HL-60/S4 (cell line): ENCODE measurements at regions not wholly inside any gene's neighbourhood (a gene's known extent, or its start where the extent isn't known, plus 50 kb on each side); places are given as distances from the start of the nearest gene placed in this dataset.

Experiments
- in situ Hi-C: fragments of 300-500 bp; cut with MboI; formaldehyde crosslinking; loops from 2 replicates; pipeline ENCODE4 v1.14.3; 2022; ENCODE audit warnings: low sequenced_read_pairs

DNA sequence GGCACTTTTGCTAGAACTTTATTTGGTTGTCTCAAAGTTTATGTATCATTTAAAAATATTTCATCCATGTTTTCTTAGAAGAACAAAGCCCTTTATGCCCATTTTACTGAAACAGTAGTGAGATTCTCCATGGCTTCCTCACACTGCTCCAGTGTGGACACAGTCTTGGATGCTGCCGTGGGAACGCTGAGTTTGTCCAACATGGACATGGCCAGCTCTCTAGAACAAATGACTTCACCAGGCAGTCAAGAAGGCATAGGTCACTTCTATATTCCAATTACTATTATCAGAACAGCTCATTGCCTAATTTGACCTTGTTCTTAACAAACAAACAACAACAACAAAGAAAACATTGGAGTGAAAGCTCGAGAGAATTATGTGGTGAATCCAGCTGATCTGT, 414.1 kb upstream of the ID2 start:
- in situ Hi-C loops: no loop called here

DNA sequence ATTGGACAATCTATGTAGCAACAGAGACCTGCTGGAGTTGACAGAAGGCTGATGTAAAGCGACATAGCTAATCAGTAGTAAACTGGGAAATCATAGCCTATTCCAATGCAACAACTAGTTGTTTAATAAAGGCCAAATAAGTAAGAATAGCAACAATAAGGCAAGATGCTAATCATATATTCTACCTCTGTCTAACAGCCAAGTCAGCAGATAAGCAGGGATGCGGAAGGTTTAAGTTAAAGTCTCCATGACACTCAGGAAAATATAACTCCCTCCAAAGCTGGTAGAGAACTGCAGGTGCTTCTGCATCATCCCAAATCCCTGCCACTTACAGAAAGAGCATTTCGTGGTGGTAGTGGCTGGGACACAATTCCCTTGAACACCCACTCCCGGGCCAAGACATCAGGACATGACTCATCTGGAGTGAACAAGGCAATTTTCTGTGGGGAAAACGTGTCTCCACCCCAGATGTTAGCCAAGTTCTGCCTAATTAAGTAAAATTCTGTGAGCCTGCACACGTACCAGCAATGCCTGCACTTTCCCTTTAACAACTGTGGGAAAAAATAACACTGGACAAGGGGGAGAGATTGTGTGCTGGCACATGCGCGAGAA, 413.6 kb upstream of the ID2 start:
- in situ Hi-C loops: no loop called here

DNA sequence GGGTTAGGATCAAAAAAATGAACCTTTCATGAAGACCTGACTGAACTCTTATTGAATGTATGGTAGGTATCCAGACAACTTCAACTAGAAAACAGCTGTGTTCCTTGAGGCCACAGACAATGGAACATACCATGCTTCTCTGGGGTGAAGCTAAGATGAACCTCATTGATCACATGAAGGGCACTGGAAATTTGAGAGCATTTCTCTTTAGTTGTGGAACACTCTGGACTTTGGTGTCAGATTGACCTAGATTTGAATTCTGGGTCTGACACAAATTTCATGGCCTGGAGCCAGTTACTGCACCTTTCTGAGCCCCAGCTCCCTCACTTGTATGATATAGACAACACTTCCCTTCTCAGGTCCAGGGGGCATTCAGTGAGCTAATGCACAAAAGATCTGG, 411.2 kb upstream of the ID2 start:
- in situ Hi-C loops: no loop called here

DNA sequence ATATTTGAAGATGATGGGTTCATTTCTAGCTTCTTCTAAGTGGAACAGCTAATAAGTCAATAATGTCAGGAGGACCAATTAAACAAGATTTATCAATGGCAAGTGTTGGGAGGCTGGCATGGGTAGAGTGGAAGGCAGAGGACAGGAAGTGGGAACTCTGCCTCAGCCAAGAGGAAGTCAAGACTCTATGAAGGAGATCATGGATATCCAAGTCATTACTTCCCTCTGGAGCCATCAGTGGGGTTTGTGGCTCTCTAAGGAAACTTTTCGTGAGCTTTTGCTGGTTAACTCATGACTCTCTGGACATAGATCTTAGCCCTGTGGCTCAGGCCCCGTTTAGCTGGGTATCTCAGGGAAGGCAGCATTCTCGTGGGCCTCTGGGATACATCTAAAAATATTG, 410.4 kb upstream of the ID2 start:
- in situ Hi-C loops: no loop called here

DNA sequence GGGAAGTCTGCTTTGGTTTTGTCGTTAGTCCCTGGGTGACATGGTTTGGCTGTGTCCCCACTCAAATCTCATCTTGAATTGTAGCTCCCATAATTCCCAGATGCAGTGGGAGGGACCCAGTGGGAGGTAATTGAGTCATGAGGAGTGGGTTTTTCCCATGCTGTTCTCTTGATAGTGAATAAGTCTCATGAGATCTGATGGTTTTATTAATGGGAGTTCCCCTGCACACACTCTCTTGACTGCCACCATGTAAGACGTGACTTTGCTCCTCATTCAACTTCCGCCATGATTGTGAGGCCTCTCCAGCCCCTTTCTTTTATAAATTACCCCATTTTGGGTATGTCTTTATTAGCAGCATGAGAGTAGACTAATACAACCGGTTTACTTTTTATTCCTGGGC, 405.8 kb upstream of the ID2 start:
- in situ Hi-C loops: loop anchor here (25.0 kb wide), 1 partner anchor 411 kb away; the partner anchor contains the start of gene ID2

DNA sequence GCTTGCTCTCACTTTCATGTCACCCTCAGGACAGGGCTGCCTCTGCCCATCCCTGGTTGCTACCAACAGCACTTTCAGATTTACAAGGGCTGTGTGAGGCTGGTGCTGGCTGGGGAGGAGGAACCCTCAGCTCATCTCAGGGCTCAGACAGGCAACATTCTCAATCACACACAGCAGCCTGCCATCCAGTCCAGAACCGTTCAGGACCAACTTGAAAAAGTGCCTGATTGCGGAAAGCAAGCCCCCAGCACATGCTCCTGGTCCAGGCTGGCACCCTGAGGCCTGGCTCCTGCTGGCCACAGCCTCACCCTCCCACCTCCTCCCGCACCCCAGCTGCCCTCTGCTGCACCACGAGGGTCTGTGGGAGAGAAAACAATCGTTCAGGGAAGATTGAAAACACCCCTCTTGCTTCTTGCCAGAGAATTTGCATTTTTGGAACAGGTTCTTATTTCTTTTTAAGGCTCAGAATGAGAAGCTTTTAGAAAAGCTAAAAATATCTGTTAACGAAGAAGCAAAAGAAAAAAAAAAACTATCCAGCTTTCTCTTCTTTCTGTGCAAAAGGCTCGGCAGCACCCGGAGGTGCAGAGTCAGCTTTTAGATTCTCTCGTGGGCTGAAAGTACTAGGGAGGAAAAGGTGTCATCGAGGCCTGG, 403.8 kb upstream of the ID2 start:
- in situ Hi-C loops: loop anchor here (25.0 kb wide), 1 partner anchor 409 kb away; the partner anchor contains the start of gene ID2

DNA sequence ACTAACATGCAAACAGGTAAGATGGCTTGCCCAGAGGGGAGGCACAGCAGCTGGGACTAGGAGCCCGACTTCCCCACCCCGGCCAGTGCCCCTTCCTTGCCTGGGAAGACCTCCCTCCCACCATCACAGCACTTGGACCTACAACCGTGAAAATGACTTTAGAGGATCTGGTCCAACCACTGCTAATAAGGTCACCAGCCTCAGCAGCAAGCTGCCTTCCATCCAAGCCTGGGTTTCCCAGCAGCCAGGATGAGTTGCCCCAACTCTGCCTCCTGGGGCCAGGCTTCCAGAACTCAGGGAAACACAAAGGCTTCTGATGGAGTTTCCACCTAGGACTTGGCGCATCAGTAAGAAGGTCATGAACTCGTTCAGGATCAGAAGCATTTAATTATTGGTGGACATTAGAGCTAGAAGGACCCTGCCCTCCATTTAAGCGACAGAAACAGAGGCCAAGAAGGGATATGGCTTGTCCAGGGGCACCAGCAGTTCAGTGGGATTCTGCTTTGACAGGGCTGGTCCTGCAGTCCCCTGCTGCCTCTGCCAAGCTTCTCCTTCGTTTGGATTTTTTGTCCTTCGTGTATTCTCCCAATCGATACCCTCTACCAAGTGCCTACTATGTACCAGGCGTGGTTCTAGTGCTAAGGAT, 403.0 kb upstream of the ID2 start:
- in situ Hi-C loops: loop anchor here (25.0 kb wide), 1 partner anchor 408 kb away; the partner anchor contains the start of gene ID2

DNA sequence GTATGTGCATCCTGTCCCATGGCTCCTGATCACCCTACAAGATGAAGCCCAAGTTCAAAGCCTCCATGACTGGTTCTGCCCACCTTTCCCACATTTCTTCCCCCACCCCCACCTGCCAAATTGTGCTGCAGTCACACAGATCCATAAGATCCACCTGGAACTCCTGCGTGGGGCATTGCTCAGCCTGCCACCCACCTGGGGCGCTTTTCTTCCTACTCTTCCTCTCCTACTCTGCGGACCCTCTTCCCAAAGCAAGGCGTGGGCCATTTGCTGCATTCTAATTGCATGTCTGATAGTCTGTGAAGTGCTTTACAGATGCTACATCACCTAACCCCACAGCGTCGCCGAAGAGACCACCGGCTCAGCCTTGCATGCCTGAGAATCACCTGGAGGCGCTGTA, 402.4 kb upstream of the ID2 start:
- in situ Hi-C loops: loop anchor here (25.0 kb wide), 1 partner anchor 408 kb away; the partner anchor contains the start of gene ID2

DNA sequence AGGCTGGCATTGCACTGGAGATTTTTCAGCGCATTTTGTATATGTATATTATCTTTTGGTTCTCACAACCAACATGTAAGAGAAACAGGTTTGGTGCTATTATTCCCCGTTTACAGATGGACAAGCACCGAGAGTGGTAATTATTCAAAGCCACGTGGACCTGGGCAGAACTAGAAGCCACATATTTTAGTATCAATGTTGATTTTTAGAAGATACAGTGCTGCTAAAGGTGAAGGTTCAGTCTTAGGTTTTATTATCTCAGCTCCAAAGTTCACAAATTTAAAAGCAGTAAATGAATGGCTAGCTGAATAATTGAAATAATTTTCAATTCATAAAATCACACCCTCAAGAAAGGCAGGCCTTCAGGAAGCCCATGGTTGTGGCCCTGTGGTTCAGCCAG, 400.6 kb upstream of the ID2 start:
- in situ Hi-C loops: loop anchor here (25.0 kb wide), 1 partner anchor 406 kb away; the partner anchor contains the start of gene ID2

DNA sequence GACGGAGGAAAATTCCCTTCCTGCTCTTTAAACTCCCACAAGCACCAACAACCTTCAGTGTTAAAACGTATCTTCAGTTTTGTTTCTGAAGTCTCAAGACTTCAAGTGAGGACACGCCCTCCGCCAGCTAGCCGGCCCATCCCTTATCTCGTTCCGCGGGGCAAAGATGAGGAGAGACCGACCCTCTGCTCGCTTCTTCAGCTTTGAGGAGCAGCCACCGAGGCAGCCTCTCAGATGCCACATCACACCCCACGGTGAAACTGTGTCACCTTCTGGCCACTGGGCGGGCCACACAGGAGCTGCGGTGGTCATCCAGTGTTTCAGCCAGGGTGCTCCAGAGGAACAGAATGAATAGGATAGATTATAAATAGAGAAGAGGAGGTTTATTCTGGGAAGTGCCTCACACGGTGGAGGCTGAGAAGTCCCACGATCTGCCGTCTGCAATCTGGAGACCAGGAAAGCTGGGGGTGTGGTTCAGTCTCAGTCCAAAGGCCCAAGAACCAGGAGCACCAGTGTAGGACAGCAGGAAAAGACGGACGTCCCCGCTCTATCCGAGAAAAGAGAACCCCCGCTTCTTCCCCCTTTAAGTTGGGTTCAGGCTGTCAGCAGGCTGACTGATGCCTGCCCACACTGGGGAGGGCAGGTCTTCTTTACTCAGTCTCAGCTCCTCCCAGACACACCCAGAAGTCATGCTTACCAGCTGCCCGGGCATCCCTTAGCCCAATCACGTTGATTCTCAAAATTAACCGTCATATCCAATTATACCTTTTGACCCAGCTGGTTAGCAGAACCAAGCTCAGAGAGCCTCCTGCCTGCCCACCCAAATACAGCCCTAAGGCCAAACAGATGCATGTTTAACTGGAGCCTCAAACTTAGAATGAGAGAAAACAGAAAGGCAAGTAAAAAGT, 399.7 kb upstream of the ID2 start:
- in situ Hi-C loops: loop anchor here (25.0 kb wide), 1 partner anchor 405 kb away; the partner anchor contains the start of gene ID2

DNA sequence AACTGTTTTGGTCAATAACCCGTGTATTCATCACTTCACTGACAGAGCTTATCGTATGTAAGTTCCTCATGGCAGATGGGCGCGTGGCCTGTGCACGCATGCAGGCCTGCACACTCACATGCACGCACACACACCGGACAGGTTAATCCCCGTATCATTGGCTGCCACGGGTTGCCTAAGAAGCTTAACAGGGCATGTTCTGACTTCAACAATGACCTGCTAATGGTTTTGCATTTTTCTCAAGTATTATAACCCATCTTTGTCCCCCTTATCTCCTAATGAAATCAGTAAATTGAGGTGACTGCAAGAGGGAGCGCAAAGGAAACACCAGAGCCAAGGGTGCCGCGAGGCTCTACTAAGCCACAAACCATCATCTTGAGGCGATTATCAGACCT, 399.0 kb upstream of the ID2 start:
- in situ Hi-C loops: loop anchor here (25.0 kb wide), 1 partner anchor 404 kb away; the partner anchor contains the start of gene ID2

DNA sequence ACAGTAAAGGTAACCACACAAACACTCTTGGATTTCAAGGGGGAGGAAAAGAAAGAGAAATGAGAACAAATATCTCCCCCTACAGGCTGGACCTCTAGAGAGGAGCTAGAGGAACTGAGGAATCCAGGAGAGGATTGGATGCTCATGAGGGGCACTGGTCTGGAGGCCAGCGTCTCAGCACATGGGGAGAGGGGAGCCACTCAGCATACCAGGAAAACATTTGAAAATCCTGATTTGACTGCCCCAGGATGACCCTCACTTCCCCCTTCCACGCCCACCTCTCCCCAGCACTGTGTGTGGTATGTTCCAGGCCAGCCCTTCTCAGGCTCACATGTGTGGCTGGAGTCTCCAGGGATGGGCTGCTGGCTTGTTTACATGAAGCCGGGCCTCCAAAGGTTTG, 396.8 kb upstream of the ID2 start:
- in situ Hi-C loops: loop anchor here (25.0 kb wide), 1 partner anchor 402 kb away; the partner anchor contains the start of gene ID2

DNA sequence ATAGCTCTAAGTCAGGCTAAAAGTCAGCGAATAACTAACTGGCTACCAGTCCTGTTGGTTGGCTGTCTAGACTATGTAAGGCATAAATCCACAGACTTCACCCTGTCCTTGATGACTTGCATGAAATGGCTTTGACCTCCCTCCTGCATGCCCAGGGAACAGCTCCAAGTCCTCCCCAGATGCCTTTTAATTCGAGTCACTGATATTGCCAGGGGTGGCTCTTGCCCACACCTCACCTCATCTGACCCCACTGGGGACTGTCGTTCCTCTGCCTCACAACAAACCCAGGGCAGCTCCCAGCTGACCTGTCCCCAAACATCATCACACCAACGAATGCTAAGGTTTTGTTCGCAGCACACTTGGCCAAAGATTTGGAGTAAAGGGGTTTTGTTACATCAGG, 396.0 kb upstream of the ID2 start:
- in situ Hi-C loops: loop anchor here (25.0 kb wide), 1 partner anchor 401 kb away; the partner anchor contains the start of gene ID2

DNA sequence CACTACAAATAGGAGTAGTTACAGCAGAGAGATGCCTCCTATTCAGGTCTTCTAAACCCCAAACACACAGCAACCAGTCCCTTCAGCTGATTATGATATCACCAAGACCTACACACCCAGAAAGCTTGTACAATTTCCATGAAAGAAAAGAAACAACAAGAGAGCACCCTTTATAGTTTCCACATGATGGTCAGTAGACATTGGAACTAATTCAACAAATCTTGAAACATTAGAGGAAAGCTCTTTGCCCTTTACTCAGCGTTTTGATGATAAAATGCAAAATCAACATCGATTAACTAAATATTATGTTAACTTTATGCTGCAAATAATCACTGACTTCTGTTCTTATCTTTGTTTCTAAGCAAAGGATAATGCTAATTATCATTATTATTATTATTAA, 393.6 kb upstream of the ID2 start:
- in situ Hi-C loops: loop anchor here (25.0 kb wide), 1 partner anchor 399 kb away; the partner anchor contains the start of gene ID2

DNA sequence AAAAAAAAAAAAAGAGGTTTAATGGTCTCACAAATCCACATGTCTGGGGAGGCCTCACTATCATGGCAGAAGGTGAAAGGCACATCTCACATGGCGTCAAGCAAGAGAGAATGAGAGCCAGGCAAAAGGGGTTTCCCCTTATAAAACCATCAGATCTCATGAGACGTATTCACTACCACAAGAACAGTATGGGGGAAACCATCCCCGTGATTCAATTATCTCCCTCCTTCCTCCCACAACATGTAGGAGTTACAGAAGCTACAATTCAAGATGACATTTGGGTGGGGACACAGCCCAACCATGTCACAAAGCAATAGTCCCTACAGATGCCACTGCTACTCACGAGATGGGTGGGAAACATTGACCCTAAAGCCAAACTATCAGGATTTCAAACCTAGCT, 392.7 kb upstream of the ID2 start:
- in situ Hi-C loops: loop anchor here (25.0 kb wide), 1 partner anchor 398 kb away; the partner anchor contains the start of gene ID2

DNA sequence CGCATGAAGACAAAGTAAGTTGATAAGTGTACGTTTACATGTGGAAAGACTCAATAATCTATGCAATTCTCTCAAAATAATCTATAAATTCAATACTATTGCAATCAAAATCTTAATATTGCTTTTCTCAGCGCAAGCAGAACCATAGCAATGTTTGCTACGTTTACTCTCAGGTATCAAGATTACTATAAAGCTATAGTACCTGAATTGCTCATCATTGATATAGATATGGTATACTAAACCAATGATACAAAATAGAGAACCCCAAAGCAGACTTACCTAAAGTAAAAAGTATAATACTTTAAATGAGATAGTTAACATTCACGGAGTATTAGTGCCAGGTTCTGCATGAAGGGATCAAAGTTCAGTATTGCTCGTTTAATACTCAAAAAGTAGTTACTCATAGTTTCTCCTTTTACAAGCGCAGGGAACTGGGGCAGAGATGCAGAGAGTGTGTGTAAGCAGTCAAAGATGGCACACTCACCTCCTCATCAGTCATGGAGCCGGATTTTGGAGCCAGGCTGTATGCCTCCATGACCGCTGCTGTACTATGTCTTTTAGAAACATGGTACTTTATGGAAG, 391.0 kb upstream of the ID2 start:
- in situ Hi-C loops: loop anchor here (25.0 kb wide), 1 partner anchor 396 kb away; the partner anchor contains the start of gene ID2

DNA sequence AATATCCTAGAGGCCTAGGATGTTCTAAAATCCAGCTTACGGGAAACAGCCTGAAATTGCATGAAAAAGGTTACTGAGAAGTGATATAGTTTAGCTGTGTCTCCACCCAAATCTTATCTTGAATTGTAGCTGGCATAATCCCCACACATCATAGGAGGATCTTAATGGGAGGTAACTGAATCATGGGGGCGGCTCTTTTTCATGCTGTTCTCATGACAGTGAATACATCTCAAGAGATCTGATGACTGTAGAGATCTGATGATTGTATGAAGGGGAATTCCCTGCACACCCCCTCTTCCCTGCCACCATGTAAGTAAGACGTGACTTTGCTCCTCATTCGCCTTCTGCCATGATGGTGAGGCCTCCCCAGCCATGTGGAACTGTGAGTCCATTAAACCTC, 385.6 kb upstream of the ID2 start:
- in situ Hi-C loops: loop anchor here (25.0 kb wide), 1 partner anchor 391 kb away; the partner anchor contains the start of gene ID2

DNA sequence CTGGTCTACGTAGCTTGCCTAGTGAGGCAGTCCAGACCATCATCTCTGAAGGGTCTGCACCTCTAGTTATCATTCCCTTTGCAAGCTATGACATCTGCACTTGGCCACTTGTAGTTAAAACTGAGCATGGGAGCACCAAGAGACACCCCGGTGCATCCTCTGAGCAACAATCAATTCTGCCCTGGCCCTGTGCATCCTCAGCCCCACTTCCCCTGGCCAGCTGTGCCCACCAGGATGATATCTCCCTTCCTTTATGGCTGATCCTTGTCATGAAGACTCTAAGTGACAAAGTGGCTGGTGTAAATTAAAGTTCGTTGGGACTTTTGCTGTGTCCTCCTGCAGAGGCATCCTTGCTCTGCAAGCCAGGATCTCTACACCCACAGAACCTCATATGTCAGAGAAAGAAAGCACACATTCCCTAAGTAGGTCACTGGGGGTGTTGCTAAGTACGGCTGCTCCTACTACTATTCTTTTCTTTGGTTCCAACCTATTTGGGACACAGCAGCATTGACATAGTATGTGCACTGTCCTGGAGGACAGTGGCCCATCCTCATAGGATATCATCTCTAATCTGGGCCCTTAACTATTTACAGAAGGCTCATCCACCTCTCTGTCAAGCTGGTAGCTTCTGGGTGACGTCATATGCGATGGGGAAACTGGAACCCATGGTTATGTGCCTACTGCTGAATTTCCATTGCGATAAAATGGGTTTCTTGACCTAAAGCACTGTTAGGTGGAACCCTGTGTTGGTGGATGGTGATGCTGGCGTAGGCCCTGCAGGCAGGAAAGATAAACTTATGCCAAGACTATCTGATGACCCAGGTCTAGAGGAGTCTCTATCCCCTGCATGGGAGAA, 384.3 kb upstream of the ID2 start:
- in situ Hi-C loops: loop anchor here (25.0 kb wide), 1 partner anchor 390 kb away; the partner anchor contains the start of gene ID2

DNA sequence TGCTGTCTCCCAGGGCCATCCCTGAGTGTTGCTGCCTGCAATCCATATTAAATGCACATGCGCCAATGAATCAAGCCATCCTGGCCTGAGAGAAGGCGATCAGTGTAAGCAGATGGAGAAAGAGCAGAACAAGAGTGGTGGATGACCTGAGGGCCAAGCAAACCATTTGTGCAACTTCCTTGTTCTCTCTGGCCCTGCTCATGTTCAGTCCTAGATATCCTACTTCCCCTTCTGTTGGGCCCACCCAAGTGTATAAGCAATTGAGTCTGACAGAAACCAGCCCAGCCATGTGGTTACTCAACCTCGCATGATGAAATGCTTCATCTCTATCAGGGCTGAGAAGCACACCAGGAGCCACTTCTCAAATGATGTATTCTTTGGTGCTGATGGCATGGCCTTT, 383.1 kb upstream of the ID2 start:
- in situ Hi-C loops: loop anchor here (25.0 kb wide), 1 partner anchor 389 kb away; the partner anchor contains the start of gene ID2
